Bronchial epithelial cell (primary cell): ENCODE measurements at regions not wholly inside any gene's neighbourhood (a gene's known extent, or its start where the extent isn't known, plus 50 kb on each side); places are given as distances from the start of the nearest gene placed in this dataset.

Experiments used
- DNase-seq: peaks from one replicate; pipeline ENCODE4 v3.0.0-alpha.2; 2010; ENCODE audit warnings: low read depth
- FAIRE-seq: peaks from 2 replicates; lab custom pipeline; 2011; peaks lifted over from hg19 to GRCh38; lab: Jason Lieb, UNC
- H3K27me3 ChIP-seq: 2 replicates; pipeline ENCODE4 v1.5.1; 2011; ENCODE audit warnings: low read length; ENCODE audit not compliant: control insufficient read depth, insufficient read depth
- H3K36me3 ChIP-seq: 2 replicates; pipeline ENCODE4 v1.5.1; 2011; ENCODE audit warnings: low read length; ENCODE audit not compliant: control insufficient read depth, insufficient read depth
- H3K4me3 ChIP-seq: 2 replicates; pipeline ENCODE4 v1.5.1; 2011; ENCODE audit warnings: mild to moderate bottlenecking, low read depth, low read length, control low read depth
- CTCF ChIP-seq: IDR thresholded peaks from 2 replicates; pipeline ENCODE4 v1.5.1; 2011; ENCODE audit warnings: mild to moderate bottlenecking, moderate library complexity, low read length, control low read depth, inconsistent platforms; ENCODE audit not compliant: insufficient read depth, severe bottlenecking

DNA sequence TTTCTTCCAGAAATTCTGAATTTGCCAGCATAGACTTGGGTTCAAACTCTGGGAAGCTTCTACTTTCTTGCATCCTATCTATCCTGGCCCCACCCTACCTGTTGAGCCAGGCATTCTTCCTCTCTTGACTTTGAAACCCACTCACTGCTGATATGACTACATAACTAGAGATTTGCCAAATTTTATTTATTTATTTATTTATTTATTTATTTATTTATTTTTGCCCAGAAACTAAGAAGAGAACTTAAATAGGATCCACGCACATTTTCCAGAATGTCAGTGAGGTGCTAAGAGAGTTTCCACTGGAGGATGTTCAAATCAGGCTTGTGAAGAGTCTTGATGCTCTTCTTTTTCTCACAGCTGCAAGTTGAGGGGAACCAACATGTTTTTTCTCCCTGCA is 487.8 kb upstream of the PODXL start:
- Histone ChIP-seq H3K36me3 (no peaks in the 10 kb centered on the region), H3K4me3 (no peak overlapping the region), H3K27me3 (no peaks in the 10 kb centered on the region)
- no peak for FAIRE-seq
- DNase-seq, result no peak
- no peak for TF ChIP-seq CTCF

DNA sequence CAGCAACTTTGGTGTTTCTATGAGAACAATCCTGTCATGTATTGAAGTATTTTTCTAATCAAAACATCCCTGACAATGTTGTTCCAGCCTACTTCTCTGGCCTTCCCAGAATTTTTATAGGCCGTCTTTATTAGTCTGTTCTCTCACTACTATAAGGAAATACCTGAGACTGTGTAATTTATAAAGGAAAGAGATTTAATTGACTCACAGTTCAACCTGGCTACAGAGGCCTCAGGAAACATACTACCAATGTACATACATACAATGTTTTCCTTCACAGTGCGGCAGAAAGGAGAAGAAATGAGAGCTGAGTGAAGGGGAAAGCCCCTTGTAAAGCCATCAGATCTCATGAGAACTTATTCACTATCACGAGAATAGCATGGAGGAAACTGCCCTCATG is 484.7 kb upstream of the PODXL start:
- Histone ChIP-seq H3K36me3 (no peaks in the 10 kb centered on the region), H3K27me3 (no peaks in the 10 kb centered on the region)

GRCh38 chr7:132035517-132036362 is 479.3 kb upstream of the PODXL start:
- FAIRE-seq (peak; percentile 23), DNase-seq (peak; percentile 52)
- H3K27me3 ChIP-seq, result no peaks in the 10 kb centered on the region
- no peak for TF ChIP-seq CTCF
- H3K4me3 ChIP-seq, result no peak overlapping the region
- no peaks in the 10 kb centered on the region for H3K36me3 ChIP-seq

More for the DNA sequence above, 484.7 kb upstream of the PODXL start:
- DNase-seq (no peak), FAIRE-seq (no peak)
- no peak overlapping the region for H3K4me3 ChIP-seq
- no peak for TF ChIP-seq CTCF

DNA sequence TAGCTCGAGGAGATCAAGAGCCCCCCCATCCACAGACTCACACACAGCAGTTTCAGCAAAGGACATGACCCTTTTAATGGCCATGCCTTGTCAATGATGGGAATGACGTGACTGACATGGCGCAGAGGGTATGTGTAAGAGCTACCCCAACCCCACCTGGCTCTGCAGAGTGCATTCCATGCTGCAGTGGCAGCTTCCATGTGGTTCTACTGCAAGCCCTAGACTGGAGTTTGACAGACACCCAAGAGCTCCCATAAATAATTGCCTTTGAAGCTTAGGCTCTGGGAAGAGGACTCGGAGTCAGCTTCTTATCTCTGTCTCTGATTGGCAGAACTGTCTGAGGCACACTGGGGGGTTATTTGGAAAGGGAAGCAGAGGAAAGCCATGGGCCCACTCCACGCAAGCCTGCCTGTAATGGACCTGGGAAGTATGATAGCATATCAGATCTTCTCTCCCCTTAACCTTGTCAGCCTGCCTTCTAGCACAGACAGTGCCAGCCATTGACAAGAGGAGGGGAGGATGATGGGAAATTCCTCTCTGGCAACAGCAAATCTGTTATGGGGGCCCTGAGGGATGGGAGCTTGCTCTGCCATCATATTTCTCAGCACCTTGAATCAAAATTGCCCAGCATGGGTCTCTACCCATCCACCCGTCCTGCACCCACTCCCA is 478.5 kb upstream of the PODXL start:
- no peak for TF ChIP-seq CTCF
- Histone ChIP-seq H3K36me3 (no peaks in the 10 kb centered on the region), H3K4me3 (no peak overlapping the region), H3K27me3 (no peaks in the 10 kb centered on the region)
- FAIRE-seq (no peak), DNase-seq (no peak)

DNA sequence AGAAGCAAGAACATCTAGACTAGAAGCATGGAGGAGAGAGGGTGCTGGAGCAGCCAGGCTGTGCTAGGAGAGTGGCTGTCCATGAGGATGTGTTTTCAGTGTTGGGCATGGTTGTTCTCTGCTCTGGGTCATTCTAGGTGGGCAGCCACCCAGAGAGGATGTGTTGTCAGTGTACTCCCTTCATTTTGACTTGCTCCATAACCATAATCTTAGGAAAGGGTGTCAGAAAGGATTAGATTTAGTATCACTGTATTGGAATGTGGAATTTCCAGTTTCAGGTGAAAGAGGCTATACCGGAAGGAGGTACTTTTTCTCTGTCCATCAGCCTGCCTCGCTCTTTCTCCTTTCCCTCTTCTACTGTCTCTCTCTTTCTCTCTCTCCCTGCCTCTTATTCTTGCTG is 474.5 kb upstream of the PODXL start:
- Histone ChIP-seq H3K27me3 (no peaks in the 10 kb centered on the region), H3K4me3 (no peak overlapping the region), H3K36me3 (no peaks in the 10 kb centered on the region)
- FAIRE-seq (no peak), DNase-seq (peak; percentile 89)
- no peak for TF ChIP-seq CTCF
